ENCODE measurements at regions not wholly inside any gene's neighbourhood (a gene's known extent, or its start where the extent isn't known, plus 50 kb on each side); places are given as distances from the start of the nearest gene placed in this dataset.
"Not testable (repeated sequence)": the region's sequence is repeated elsewhere in the genome, so short reads cannot be mapped to it uniquely, and the experiment has no call there.

GRCh38 chr5:96322217-96322616 lies 110.8 kb downstream of the PCSK1 start:
- H3K36me3 ChIP-seq (ENCODE audit: insufficient read depth, low read length): no peaks in the 10 kb centered on the region
- Mint-ChIP-seq H3K9me3 (no peaks in the 10 kb centered on the region), H3K36me3 (ENCODE audit: low read depth) (no peaks in the 10 kb centered on the region), H3K27ac (no peak overlapping the region), H3K27me3 (peaks cover 5% of the 10 kb centered on the region), H3K4me1 (ENCODE audit: low read depth) (no peaks in the 10 kb centered on the region), H3K4me3 (no peak overlapping the region)
- ChIA-PET POLR2A (no interaction called here), CTCF (no interaction called here)
- intact Hi-C loops (cut with DNase I, micrococcal nuclease): no loop called here
- no peaks in the 10 kb centered on the region for H3K4me1 ChIP-seq (ENCODE audit: insufficient read depth, low read length)
- no peaks in the 10 kb centered on the region for H3K9me3 ChIP-seq (ENCODE audit: control insufficient read depth in 1 of 2, insufficient read depth in 1 of 2, low read length in 2 of 2)
- no peak overlapping the region for H3K4me3 ChIP-seq (ENCODE audit: low read length)
- DNase-seq: no peak
- H3K27ac ChIP-seq (ENCODE audit: low read depth in 1 of 2, low read length in 2 of 2): no peak overlapping the region
- H3K27me3 ChIP-seq (ENCODE audit: control insufficient read depth in 1 of 2, insufficient read depth in 2 of 2, low read length in 2 of 2): no peaks in the 10 kb centered on the region
- TF ChIP-seq CTCF (IDR thresholded peaks at IDR 0.05): no peak
- ATAC-seq (ENCODE audit: poor library complexity): no peak

- Mint-ChIP-seq H3K4me3 (no peak overlapping the region), H3K9me3 (no peaks in the 10 kb centered on the region), H3K27ac (no peak overlapping the region), H3K36me3 (ENCODE audit: low read depth) (no peaks in the 10 kb centered on the region), H3K4me1 (ENCODE audit: low read depth) (no peaks in the 10 kb centered on the region), H3K27me3 (peaks cover 7% of the 10 kb centered on the region)
- CTCF ChIA-PET: no interaction called here
- Histone ChIP-seq H3K36me3 (ENCODE audit: insufficient read depth, low read length) (no peaks in the 10 kb centered on the region), H3K4me1 (ENCODE audit: insufficient read depth, low read length) (no peaks in the 10 kb centered on the region), H3K27me3 (ENCODE audit: control insufficient read depth in 1 of 2, insufficient read depth in 2 of 2, low read length in 2 of 2) (no peaks in the 10 kb centered on the region), H3K27ac (ENCODE audit: low read depth in 1 of 2, low read length in 2 of 2) (no peak overlapping the region), H3K4me3 (ENCODE audit: low read length) (no peak overlapping the region), H3K9me3 (ENCODE audit: control insufficient read depth in 1 of 2, insufficient read depth in 1 of 2, low read length in 2 of 2) (no peaks in the 10 kb centered on the region)
- intact Hi-C loops (cut with DNase I, micrococcal nuclease): no loop called here
- no peak for ATAC-seq (ENCODE audit: poor library complexity)
- TF ChIP-seq CTCF (IDR thresholded peaks at IDR 0.05): no peak
- POLR2A ChIA-PET: no interaction called here
- no peak for DNase-seq
Observed at GRCh38 chr5:96321345-96321744, 111.7 kb downstream of the PCSK1 start.

- Mint-ChIP-seq H3K4me1 (ENCODE audit: low read depth) (no peaks in the 10 kb centered on the region), H3K36me3 (ENCODE audit: low read depth) (no peaks in the 10 kb centered on the region), H3K4me3 (no peak overlapping the region), H3K27ac (no peak overlapping the region), H3K27me3 (peaks cover 8% of the 10 kb centered on the region), H3K9me3 (no peaks in the 10 kb centered on the region)
- ChIA-PET POLR2A (no interaction called here), CTCF (no interaction called here)
- Histone ChIP-seq H3K36me3 (ENCODE audit: insufficient read depth, low read length) (no peaks in the 10 kb centered on the region), H3K4me3 (ENCODE audit: low read length) (no peak overlapping the region), H3K9me3 (ENCODE audit: control insufficient read depth in 1 of 2, insufficient read depth in 1 of 2, low read length in 2 of 2) (no peaks in the 10 kb centered on the region), H3K4me1 (ENCODE audit: insufficient read depth, low read length) (no peaks in the 10 kb centered on the region), H3K27me3 (ENCODE audit: control insufficient read depth in 1 of 2, insufficient read depth in 2 of 2, low read length in 2 of 2) (no peaks in the 10 kb centered on the region), H3K27ac (ENCODE audit: low read depth in 1 of 2, low read length in 2 of 2) (no peak overlapping the region)
- TF ChIP-seq CTCF (IDR thresholded peaks at IDR 0.05): no peak
- intact Hi-C loops (cut with DNase I, micrococcal nuclease): no loop called here
- no peak for DNase-seq
- ATAC-seq (ENCODE audit: poor library complexity): no peak
Observed at GRCh38 chr5:96320797-96321196, 112.3 kb downstream of the PCSK1 start.

- POLR2A ChIA-PET; ATAC-seq (ENCODE audit: poor library complexity); H3K27me3 ChIP-seq (ENCODE audit: control insufficient read depth in 1 of 2, insufficient read depth in 2 of 2, low read length in 2 of 2); H3K9me3 Mint-ChIP-seq; DNase-seq; H3K36me3 Mint-ChIP-seq (ENCODE audit: low read depth); H3K27me3 Mint-ChIP-seq; H3K4me3 Mint-ChIP-seq; H3K27ac ChIP-seq (ENCODE audit: low read depth in 1 of 2, low read length in 2 of 2); H3K27ac Mint-ChIP-seq; H3K4me1 ChIP-seq (ENCODE audit: insufficient read depth, low read length); intact Hi-C loops (cut with DNase I, micrococcal nuclease); H3K9me3 ChIP-seq (ENCODE audit: control insufficient read depth in 1 of 2, insufficient read depth in 1 of 2, low read length in 2 of 2); H3K36me3 ChIP-seq (ENCODE audit: insufficient read depth, low read length); H3K4me1 Mint-ChIP-seq (ENCODE audit: low read depth); H3K4me3 ChIP-seq (ENCODE audit: low read length); CTCF ChIA-PET: not testable (repeated sequence)
Observed at GRCh38 chr5:96319981-96320739, 112.9 kb downstream of the PCSK1 start.

Measured in CD4-positive, alpha-beta T cell (primary cell).